GM21619 (cell line): ENCODE measurements at regions not wholly inside any gene's neighbourhood (a gene's known extent, or its start where the extent isn't known, plus 50 kb on each side); places are given as distances from the start of the nearest gene placed in this dataset.
A peak's percentile ranks its signal among the peaks of the same experiment; 100 is the strongest.
"Not testable (repeated sequence)": the region's sequence is repeated elsewhere in the genome, so short reads cannot be mapped to it uniquely, and the experiment has no call there.

Experiments
- ATAC-seq: cut with Tn5 transposase; IDR thresholded peaks from one replicate; pipeline ENCODE4 v1.9.1; 2021; ENCODE audit not compliant: unreplicated experiment

DNA sequence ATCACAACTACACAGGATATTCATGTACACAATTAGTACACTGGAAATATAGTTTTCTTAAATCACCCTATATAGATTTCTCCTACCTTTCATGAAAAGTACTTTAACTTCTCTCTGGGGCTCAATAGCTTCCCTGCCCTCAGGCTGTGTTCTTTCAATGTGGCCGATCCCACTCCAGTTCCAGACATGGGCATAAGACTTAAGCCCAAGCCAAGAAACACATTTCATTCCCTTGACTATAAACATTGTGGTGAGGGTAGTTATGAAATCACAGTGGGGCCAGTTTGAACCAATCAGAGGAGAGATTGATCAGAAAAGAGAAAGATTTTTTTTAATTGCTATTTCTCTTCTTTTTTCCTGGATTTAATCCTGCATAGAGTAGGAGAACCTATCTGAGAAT, 904.6 kb upstream of the SORCS1 start:
- no peak for ATAC-seq

DNA sequence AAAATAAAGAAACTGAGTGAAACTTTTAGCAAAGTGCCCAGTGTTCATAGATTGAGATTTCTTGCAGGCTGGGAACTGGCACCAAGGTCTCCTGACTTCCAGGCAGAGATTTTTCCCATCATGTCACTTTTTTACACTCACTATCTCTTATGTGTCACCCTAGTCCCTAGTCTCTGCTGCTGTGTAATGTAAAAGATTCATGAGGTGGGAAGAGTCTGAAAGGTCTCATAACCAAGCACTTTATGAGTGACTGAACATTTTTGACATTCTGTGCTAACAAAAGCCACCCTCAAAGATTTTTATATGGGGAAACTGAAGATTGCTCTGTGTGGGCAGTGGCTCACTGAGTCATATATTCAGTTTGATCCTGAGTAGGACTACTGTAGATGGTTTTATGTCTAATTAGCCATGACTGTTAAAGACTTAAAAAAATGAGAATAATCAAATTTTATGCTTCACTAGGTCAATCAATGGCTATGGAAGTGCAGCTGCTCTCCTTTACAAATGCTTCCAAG, 900.3 kb upstream of the SORCS1 start:
- no peak for ATAC-seq

DNA sequence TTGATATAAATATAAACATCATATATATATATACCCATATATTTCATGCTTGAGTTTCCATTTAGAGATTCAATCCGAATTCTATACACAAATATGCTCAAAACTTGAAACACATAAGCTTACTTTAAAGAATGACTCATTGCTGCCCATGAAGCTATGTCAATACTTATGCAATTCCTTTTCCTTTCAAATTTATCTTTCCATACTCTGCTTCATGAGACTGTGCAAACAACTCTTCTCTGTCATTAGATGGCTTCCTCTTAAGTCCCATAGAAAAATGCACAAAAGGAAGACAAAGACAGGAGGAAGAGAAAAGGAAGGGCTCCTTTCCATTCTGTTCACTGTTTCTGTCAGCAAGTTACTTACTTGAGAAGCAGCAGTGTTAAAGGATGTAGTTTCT, 895.7 kb upstream of the SORCS1 start:
- ATAC-seq, result no peak

DNA sequence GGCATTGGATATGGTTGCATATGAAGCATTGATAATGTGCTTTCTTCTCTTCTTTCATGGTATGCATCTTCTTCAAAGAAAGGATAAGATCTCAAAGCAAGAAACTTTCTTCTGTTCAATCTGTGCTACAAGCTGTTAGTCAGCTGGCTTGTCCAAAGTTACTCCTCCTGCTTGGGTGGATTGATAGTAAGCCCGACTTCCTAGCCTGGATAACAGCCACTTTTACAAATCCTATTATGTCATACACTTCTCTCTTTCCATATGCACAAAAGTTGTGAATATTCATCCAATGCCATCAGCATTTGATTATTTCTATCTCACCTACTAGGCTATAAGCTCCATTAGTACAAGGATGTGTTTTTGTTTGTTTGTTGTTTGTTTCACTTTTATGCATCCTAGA, 891.0 kb upstream of the SORCS1 start:
- no peak for ATAC-seq

DNA sequence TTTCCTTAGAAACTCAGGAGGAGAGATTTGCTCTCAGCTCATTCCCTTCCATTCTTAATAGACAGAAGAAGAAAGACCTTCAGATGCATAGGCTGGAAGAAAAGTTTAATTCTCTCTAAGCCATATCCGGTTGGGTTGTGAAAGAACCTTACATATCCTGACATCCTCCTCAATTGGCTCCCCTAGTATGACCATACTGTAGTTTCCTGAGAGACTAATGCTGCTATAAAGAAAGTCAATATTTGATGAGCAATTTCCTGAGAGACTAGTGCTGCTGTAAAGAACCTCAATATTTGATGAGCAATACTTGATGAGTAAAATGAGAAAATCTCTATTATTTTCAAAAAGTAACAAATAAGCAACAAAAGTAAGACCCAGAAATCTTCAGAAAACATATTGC, 888.5 kb upstream of the SORCS1 start:
- no peak for ATAC-seq

DNA sequence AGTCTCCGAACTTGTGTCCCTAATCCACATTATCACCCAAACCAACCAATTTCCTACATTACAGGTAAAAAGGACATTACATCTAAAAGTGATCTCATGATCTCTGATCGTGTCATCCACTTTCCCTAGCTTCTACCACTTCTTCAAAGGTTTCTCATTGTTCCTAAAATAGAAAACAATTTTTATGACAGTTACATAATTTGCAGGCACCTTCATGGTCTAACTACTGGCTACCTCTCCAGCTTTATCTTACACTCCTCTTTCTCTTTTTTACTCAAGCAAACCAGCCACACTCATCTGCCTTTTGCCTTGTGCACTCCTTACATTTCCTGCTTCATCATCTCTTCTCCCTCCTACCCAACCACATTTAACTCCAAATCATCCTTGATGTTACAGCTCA, 886.7 kb upstream of the SORCS1 start:
- no peak for ATAC-seq

DNA sequence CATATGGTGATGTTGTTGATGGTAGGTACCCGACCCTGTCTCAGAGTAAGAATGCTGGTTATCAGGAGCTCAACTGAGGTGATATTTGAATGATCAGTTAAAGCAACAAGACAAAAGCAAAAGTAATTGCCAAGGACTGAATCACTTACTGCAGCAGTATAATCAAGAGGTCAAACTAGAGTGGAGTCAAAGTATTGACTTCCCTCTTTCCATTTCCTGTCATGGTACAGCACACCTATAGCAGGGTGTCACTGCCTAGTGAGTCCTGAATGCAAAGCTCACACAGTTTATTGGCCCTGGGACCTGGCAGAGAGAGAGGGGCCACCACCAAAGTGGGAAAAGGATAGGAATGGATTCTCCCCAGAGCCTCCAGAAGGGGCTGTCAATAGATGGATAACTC, 886.1 kb upstream of the SORCS1 start:
- no peak for ATAC-seq

DNA sequence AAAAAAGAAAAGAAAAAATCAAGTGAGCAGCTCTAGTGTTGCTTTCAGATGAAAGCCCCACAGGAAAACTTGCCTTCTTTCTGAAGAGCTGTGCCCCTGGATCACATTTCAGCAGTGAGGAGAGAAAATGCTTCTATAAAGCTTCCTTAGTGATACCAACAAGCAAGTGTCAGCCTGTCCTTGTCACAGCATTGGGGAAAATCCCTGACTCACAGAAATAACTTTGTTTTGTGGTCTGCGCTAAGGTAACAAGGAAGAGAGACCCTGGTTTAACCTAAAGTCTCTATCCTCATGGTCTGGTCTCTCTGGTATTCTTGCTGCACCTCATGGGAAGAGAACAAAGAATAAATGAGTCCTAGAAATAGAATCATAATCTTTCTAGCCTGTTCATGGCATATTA, 885.2 kb upstream of the SORCS1 start:
- no peak for ATAC-seq

DNA sequence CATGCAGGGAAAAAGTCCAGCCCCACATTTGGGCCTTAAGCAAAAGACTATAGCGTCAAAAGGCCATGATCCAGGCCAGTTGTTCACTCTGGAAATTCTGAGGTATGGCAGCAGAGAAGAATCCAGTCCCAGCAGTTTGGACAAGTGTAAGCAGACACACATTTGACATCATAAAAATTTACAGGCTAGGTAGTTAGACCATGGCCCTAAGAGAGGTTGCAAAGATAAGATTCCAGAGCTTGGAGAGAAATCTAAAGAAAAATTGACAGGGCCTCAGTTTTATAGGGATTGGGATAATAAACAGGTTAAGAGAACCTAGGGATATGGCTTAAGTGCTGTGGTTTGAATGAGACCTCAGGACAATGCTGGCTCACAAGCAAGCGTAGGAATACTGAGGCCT, 884.4 kb upstream of the SORCS1 start:
- no peak for ATAC-seq

DNA sequence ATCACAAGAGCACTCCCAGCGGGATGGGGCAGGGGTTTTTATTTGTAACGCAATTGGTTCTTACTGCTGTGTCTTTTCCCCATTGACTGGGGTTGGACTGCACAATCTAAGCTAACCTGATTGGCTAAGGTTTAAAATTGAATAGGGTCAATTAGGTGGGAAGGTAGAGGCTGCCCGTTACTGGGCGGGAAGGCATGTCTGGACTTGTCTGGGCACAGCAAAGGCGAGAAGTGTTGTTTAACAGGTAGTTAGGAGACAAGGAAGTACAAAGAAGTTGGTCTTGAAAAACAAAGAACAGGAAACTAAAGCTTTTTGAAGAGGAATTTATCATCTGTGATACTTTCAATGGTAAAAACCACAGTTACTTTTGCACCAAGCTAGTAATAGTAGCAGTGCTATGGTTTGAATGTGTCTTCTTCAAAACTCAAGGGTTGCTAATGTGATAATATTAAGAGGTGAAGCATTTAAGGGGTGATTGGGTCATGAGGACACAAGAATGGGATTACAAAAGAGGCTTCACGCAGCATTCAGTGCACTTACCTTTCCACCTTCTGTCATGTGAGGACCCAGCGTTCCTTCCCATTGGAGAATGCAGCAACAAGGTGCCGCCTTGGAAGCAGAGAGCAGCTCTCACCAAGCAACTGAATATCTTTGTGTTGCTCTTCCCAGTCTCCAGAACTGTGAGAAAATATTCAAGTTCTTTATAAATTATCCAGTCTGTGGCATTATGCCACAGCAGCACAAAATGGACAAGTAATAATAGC, 875.5 kb upstream of the SORCS1 start:
- ATAC-seq, result no peak

DNA sequence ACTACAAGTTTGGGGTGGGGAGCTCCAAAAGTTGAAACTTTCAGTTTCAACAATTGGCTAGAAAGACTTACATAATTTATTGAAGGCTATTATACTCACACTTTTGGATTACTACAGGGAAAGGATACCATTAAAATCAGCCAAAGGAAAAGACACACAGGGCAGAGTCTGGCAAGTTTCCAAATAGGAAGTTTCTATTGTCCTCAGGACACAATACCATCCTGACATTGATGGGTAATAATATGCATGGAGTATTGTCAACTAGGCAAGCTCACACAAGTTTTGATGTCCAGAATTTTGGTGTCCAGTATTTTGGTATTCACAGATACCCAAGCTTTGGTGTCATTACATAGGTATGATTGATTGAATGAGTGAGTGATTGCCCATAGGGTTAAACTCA, 872.6 kb upstream of the SORCS1 start:
- ATAC-seq, result no peak

DNA sequence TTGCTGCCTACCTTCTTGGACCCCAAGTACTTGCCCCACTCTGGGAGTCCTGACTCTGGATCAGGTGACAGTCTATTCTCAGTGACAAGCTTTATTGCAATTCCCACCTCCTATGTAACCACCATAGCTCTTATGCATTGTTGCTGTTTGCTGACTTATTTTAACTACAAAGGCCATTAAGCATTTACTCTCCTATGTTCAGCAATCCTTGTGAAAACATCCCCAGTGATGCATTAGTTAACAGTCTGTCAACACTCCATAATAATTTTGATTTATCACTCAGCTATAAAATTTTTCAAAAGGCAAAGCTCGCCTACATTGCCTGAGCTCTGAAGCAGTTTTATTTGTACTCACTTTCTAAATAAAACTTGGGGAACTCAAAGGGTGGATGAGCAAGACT, 871.8 kb upstream of the SORCS1 start:
- no peak for ATAC-seq

DNA sequence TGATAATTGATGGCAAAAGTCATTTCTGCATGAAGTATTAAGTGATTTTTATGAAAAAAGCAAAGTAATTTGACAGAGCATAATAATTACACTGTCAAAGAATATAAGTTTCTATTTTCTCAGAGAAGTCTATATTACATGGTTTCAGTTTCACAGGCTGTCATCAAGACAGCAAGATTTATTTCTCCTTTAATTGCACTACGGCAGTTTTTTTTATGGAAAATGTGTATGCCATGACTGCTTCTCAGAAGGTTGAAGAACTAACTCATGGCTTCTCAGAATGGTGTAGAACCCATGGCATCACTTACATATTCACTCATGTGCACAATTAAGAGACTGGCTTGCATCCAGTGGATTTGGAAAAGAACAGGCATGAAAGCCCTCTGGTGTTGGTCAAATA, 870.3 kb upstream of the SORCS1 start:
- ATAC-seq, result no peak

DNA sequence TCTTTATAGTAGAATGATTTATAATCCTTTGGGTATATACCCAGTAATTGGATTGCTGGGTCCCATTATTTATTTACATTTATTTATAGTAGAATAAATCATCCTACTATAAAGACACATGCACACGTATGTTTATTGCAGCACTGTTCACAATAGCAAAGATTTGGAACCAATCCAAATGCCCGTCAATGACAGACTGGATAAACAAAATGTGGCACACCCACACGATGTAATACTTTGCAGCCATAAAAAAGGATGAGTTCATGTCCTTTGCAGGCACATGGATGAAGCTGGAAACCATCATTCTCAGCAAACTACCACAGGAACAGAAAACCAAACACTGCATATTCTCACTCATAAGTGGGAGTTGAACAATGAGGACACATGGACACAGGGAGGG, 869.0 kb upstream of the SORCS1 start:
- ATAC-seq, result not testable (repeated sequence)

DNA sequence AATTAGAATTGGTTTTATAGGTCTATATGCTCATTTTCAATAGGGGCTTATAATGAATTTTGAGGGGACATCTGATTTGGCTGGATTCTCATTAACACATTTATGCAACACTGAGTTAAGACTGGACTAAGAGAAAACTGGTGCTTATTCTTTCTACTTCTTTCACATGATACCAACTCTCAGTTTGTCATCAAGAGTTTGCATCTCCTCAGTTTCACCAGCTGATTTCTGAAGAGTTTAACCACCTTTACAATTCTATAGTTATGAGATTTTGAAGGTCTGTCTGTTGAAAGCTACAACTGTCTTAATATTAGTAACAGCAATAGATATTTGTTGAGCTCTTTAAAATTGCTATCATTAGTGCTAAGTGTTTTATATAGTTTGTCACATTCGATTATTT, 867.0 kb upstream of the SORCS1 start:
- ATAC-seq, result no peak

DNA sequence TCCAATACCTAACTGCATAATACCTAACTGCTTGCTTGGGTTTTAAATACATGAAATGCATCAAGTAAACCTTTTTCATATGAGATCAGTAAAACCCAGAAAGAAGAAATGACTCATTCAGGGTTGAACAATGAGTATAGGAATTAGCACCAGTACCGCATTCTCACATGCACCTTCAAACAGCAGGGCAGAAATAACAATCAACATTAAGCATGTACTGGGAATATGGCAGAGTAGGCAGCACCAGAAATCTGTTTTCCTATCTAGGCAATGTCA, 850.3 kb upstream of the SORCS1 start:
- ATAC-seq, result peak; percentile 86

DNA sequence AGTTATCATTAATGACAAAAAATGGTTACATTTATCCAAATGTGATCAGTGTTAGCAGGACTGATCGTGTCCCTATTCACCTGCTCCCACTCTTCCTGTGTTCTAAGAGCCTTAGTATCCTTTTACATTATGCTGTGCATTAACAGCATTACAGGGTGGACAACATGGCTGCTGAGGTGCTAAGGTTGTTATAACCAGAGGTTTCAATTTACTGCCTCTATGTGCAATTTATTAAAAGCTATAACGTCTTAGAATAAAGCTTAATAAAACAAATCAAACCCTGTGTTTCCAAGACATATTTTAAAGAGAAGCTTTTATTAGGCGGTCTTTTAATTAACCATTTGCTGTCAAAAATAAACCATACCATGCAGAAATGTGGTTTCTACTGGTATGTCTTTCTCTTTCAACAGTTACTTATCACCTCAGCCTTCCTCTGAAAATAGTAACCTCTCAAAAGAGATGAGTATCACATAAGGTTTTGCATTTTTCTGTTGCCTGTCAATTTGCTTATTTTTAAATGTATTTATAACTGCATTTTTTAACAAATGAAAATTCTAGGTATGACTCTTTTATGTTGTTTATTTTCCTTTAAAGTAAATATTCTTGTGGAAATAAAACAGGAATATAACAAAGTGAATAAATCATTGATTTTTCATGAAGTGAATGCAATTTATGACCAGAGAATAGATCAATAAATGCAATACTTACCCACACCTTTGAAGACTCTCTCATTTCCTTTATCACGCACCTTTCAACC, 849.8 kb upstream of the SORCS1 start:
- peak; percentile 68 for ATAC-seq

DNA sequence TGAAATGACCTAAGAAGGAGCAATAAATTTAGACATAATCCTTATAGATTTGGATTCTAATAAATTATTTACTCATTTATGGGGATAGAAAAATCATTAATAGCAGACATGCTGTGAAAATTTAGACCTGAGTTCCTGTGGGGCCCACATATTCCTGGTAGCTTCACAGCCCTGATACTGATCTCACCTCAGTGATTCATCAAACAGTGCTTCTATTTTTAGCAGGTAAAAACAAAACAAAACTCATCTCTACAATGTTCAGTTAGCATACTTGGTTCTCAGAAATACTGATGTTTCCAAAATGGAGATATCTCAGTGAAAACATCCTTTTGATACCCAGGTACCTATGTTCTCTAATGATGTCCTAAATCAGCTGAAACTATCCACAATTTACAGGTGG, 841.1 kb upstream of the SORCS1 start:
- ATAC-seq, result no peak

DNA sequence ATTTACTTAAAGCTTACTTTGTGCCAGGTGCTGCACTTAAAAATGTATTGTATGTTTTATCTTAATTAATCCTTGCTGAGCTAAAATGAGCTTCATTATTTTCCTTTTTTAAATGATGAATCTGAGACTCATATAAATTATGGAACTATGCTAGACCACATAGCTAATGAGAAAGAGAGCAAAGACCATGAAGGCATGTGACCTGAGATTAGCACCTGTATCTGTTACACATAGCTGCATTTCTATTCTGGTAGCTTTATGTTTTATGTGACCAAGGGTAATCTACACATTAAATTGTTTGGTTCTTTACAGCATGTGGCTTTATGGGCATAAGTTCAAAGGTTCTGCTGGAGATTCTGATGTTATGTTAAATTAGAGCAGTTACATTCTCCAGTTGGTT, 839.1 kb upstream of the SORCS1 start:
- no peak for ATAC-seq

DNA sequence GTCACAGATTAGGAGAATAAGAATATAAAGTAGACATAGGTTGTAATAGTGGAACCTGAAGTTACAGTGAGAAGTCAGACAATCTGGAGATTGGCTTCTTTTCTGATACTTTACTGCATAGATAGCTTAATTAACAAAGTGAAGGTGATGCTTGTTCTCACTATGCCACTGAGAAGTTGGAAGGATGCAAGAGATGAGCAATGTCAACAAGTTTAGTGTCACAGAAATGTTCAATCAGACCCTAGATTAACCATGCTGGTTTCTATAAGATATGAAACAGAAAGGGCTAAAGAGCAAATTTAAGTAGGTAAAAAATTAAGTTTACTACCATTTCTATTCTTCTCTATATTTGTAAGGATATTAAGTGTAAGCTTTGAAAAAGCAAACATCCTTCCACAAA, 838.6 kb upstream of the SORCS1 start:
- ATAC-seq, result no peak

DNA sequence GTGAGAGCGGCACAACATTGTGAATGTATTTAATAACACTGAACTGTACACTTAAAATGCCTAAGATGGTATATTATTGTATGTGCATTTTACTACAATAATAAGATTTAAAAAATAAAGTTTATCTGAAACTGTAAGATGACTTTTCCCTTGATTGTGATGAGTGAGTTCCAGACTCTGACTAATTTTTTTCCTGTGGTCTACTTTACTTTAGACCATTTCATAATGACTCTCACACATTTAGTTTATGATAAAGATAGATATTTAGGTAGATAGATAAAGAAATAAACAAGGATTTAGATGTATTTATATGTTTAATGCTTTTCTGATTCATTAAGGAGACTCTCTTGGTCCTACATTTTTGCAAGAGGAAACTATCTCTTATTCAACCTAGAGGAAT, 835.9 kb upstream of the SORCS1 start:
- ATAC-seq, result no peak

DNA sequence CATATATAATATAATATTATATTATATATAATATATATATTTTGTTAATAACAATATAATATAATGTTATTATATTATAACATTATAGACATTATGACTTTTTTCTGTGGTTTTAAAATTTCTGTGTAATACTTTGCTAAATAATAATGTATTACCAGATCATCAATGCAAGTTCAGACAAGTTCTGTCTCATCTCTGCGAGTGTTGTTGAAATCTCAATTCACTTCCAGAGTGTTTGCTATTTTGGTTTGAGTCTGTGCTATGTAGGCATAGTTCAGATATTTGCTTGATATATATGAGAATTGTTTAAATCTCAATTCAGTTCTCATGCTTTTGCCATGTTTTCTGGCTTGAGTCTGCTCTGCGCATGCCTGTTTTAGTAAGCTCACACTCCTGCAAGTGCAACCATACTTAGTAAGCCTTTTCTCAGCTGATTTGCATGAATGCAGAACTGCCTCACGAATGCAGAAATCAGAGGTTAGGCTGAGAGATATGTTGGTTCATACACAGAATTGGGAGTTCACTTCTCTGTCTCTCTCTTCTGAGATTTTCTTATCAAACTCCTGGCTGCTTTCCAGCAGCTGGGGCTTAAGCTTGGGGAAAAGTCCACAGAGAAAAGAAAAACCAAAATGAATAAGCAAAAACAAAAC, 830.2 kb upstream of the SORCS1 start:
- peak; percentile 62 for ATAC-seq
